HG03378 (cell line): ENCODE measurements at regions not wholly inside any gene's neighbourhood (a gene's known extent, or its start where the extent isn't known, plus 50 kb on each side); places are given as distances from the start of the nearest gene placed in this dataset.
"Not testable (repeated sequence)": the region's sequence is repeated elsewhere in the genome, so short reads cannot be mapped to it uniquely, and the experiment has no call there.

Experiments
- ATAC-seq: cut with Tn5 transposase; IDR thresholded peaks from one replicate; pipeline ENCODE4 v1.9.1; 2021; ENCODE audit warnings: mild to moderate bottlenecking, moderate library complexity; ENCODE audit not compliant: unreplicated experiment

DNA sequence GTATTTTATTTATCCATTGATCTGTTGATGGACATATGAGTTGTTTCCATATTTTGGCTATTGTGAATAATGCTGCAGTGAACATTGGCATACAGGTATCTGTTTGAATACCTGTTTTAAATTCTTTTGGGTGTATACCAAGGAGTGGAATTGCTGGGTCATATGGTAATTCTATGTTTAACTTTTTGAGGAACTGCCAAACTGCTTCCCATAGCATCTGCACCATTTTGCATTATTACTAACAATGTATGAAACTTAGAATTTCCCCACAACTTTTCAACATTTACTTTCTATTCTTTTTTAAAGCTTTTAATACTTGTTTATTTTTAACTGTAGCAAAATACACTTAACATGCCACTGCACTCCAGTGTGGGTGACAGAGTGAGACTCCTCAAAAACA, 57.0 kb upstream of the MSN start:
- no peak for ATAC-seq

DNA sequence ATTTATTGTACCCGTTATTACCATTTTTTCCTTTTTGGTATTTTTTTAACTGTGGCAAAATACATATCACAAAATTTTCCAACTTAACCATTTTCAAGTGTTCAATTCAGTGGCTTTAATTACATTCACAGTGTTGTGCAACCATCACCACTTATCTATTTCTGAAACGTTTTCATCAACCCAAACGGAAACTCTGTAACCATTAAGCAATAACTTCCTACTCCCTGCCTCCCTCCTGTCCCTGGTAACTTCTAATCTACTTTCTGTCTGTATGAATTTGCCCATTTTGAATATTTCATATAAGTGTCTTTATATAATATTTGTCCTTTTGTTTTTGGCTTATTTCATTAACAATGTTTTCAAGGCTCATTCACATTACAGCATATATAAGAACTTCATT, 57.4 kb upstream of the MSN start:
- ATAC-seq, result no peak

DNA sequence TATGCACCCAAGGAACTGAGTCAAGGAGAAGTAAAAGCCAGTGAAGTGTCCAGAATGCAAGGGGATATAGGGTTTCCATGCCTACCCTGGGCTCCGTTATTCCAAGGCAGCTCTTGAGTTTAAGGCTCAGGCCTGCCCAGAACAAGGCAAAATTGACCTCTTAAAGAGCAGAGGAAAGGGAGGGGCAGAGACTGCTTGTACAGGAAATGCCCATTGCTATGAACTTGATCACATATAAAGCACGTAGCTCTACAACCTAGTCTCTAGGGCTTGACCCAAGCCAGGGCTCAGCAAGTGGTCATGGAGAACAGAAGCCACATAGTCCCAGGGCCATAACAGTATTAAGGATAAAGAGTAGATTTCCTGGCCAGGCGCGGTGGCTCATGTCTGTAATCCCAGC, 58.2 kb upstream of the MSN start:
- ATAC-seq, result no peak

DNA sequence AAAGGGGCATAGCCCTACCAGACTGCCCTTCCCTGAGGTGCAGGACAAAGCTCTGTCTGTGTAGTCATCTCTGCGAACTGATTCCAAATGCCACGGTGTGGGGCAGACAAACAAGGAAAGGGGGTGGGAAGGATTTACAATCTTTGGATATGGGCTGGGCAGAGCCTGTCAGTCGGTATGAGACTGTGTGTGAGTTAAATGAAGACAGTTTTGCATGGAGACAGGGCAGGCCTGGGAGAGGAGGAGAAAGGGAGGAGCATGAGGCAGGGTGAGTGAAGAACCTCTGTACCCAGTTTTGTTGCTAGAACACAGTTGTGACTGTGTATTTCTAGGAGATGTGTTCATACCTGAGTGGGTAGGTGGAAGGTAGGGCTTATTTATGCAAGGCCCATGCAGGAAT, 59.4 kb upstream of the MSN start:
- no peak for ATAC-seq

DNA sequence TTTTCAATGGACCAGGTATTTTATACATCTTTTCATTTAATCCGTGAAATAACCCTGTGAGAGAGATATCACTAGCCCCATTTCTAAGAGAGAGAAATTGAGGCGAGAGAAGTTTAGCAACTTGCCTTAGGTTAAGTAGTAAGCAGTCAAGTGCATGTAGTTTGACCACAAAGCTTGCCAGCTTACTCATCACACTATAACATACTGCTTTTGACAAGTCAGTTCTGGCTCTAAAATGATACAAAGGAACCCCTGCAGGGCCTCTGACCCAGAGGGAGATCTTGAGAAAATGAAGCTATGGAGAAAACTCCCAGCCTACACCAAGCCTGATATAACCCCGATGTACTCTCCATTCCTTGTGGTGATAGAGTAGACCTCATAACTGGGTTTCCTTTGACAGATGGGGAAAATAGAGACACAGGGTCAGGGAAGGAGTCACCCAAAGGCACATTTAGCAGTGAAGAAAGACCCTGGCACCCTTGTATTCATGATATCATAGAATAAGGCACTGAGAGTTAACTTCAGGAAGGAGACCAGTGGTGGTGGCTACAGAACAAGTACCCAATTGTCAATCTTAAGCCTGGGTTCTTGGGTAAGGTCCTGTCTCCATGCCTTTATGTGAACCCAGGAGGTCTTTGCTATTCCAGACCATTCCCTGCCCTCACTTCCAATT, 60.2 kb upstream of the MSN start:
- ATAC-seq, result peak; percentile 83

DNA sequence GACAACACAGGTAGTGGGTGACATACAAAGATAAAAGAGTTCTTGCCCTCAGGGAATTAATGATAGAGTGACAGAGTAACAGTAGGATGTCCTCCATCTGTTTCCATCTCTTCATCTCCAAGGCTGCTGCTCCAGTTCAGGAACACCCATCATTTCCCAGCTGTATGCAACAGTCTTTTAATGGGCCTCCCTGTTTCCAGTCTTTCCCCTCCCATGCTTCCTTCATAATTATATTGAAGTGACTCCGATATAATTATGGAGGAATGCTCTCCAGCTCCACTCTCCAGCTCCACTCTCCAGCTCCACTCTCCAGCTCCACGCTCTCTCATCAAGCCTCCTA, 65.3 kb upstream of the MSN start:
- ATAC-seq, result no peak

DNA sequence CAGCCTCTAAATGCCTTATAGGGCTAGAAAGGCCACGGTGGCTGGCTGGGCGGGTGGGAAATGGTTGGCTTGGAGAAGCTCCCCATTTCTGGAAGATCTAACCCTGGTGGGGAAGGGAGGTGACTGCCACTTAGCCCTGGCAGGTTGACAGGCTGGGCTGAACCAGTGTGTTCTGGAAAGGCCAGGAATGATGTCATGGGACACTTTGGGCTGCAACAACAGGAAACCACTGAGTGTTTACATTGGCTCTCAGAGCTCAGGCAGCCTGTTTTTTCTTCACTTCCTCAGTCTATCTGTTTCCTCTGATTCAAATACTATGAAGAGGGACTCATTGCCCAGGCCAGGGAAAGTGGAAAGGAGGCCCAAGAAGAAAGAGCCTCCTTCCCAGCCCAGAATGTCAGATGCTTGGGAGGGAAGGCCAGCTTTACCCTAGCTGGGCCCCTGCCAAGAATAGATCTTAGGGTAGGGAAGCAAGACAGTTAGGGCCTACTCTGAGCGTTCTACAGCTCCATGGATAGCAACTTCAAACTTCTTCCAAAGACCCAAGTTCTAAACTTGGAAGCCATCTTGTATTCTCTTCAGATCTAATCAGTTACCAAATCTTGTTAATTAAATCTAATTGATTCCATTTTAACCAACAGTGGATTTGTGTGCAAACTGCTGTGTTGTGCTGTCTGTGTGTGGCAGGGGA, 65.8 kb upstream of the MSN start:
- no peak for ATAC-seq

DNA sequence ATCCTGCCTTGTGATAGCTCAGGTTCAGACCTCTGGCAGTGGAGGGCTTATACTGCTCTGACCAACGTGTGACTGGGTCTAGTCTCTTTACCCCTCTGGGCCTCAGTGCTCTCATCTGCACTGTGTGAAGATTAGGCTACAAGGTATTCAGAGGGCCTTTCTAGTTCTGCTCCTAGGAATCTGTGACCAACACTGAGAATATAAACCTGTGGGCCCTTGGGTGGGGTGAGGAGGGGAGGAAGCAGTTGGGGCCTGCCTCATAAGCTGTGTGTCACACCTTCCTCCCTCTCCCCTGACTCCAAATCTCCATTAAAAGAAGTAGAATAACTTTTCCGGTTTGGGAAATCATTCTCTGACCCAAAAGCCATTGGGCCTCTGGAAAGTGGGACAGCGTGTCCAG, 66.3 kb upstream of the MSN start:
- no peak for ATAC-seq

DNA sequence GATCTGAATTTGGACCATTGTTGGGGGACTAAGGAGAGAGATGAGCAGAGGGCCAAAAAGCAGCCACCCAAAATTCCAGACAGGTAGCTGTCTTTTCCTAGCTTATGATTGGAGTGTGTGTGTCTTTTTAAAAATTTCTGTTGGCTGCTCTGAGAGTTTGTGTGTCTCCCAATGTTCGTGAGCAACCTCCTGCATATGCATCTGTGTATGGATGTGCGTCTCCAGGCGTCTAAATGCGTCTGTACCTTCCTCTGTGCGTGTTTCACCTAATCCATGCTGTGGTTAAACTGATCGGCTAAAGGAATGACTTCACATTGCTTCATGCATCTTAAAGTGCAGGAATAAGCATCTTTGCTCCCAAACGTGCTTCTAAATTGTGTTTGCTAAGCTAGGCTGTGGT, 65.5 kb upstream of the LAS1L start:
- no peak for ATAC-seq

DNA sequence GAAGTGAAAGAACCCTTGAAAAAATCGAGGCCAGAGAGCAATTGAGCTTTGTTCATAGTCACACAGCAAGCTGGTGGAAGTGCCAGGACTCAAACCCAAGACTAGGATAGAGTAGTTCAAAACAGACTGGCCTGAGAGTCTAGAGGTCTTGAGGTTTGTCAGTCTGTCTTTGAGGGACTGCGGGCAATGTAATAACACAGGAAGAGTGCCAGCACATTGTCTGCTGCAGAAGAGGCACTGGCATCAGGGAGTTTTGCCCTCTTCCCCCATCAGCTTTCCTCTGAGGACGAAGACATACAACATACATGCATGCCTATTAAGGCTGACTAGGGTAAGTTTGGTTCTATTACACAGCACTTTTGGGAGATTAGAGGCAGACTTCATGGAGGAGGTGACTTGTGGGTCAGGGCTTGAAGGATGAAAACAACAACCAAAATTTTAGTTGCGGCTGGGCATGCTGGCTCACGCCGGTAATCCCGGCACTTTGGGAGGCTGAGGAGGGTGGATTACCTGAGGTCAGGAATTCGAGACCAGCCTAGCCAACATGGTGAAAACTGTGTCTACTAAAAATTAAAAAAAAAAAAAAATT, 64.1 kb upstream of the LAS1L start:
- no peak for ATAC-seq

DNA sequence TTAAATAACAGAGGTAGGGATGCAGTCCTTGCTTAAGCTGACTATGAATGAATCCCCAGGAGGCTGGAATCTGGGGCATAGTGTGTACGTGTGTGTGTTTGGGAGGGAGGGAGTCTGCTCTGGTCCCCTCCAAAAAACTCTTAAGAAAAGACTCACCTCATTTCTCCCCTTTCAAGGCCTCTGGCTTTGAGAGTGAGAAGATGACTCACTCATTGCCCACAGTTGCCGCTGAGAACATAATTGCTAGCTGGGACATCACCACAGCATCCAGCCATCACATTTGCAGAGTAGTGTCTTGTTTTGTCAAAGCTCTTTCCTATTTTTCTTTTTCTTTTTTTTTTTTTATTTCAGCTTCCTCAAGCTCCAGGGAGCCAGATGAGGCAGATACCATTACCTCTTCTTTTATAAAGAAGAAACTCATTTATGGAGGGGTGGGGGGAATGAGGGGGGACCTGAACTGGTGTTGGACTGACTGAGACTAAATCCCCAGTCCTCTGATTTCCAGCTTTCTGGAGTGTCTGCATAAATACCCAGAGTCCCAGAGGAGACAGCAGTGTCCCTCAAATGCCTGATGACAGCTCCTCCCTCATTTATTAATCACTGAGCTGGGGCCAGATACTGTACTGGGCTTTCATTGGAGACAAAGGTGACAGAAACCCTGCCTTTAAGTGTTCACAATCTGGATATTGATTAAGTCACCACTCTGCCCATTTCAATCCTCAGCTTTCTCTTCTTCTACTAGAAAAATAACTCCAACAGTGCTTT, 61.9 kb upstream of the LAS1L start:
- ATAC-seq, result peak; percentile 63

DNA sequence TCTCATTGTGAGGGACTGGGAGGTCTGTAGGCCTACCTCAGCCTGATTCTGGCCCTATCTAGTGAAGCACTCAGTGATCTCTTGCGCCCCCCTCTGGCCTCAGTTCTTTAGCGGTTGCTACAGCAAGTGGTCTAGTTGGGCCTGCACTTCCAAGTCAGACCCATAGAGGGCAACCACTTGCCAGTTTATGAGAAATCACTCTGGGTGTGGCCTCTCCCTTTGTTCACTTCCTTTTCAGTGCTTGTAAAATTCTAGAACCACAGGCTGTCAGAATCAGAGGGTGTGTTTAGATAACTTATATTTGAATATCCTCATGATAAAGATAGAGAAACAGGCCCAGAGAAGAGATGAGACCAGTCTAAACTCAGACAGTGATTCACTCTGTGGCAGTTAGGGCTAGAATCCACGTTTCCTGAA, 60.9 kb upstream of the LAS1L start:
- ATAC-seq, result peak; percentile 84

DNA sequence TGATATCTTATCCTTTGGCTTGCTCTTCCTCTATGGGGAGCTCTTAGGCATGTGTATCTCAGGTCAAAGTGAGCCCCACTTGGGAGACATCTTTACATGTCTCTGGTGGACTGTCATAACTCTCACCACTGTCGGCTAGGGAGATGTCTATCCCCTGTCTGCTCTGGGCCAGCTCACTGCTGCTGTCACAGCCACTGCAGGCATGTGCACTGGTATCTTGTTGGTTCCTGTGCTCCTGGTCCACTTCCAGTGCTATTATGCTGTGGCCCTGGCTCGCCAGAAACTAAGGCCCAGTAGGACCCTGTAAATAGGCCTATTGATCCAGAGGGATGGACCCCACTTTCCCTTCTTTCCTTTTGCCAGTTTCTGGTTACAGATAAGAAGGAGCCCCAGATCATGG, 56.6 kb upstream of the LAS1L start:
- no peak for ATAC-seq

DNA sequence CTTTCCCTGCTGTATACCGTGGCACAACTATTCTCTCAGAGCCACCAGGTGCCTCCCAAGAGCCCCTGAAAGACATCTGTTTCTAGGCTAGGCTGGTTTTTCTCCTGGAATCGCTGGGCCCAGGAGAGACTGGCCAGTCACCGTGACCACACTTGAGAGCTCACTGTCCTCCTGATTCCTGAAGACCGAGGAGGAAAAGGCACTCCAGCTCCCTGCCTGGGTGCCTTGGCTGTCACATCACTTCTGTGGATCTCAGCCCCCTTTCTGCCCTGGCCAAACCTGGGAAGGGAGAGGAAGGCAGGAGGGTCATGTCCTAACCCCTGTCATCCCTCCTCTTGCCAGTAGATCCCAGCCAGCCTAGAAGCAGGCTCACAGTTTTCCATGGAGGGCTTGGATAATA, 54.7 kb upstream of the LAS1L start:
- ATAC-seq, result no peak

DNA sequence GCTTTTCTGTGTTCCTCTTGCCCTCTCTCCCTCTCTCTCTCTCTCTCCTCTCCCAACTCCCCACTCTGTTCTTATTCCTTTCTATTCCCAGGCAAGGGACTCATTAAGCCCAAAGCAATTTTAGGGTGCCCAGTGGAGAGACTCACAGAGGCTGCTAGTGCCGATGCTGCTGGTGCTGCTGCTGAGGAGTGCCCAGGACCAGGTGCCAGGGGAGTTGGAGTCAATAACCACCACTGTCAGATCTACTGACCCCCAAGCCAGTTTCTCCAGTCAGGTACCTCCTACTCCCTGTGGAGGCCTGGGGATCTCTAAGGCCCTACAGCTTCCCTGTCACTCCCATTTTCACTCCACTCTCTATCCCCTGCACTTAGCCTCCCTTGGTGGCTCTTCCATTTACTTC, 54.2 kb upstream of the LAS1L start:
- no peak for ATAC-seq

DNA sequence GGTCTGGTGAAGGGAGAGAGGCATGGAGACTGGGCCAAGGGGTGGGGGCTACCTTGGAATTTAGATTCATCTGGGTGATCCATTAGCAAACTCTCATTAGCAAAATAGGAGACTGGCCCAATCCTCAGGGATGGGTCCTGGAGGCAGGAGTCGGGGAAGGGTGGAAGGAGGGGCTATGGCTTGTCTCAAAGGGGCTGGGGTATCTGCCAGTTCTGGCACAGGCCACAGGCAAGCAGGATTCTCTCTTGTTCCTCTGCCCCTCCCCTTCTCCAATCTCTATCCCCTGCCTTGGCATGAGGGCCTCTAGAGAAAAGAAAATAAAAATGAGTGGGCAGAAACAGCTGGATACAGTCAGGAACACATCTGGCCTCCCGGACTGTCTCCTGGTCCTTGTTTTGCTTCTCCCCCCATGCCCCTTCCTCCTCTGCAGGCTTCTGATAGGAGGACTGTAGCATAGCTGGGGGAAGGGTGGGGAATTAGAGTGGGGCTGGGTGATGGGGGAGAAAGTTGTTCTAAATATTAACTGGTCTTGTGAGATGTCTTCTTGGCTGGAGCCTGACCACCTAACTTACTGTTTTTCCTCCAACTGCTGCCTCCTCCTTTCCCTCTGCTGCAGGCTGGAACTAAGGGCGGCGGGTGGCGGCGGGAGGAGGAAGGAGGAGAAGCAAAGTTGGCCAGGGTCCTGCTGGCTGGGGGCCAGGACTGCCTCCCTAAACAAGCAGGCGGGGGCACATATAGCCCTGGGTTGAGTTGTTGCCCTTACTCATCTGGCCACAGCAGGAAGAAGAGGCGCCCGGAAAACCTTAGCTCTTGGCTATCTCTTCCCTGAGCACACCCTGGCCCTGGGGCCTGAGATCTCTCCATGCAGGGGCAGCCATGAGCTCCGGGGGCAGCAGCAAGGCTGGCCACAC, 53.3 kb upstream of the LAS1L start:
- ATAC-seq, result no peak

DNA sequence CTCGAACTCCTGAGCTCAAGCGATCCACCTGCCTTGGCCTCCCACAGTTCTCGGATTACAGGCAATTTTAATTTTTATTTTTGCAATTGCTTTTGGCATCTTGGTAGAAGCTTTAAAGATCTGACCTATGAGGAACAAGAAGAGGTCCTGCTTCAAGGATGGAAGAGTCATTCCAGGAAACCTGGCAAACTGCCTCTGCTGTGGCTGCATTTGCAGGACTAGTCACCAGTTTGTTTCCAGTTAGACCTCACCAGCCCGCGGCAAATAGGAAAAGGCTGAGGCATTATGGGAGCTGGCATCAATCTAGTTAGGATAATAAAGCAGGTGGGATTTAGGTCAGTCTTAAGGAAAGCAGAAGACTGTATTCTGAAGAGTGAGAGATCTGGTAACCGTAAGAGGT, 51.9 kb upstream of the LAS1L start:
- ATAC-seq, result no peak

DNA sequence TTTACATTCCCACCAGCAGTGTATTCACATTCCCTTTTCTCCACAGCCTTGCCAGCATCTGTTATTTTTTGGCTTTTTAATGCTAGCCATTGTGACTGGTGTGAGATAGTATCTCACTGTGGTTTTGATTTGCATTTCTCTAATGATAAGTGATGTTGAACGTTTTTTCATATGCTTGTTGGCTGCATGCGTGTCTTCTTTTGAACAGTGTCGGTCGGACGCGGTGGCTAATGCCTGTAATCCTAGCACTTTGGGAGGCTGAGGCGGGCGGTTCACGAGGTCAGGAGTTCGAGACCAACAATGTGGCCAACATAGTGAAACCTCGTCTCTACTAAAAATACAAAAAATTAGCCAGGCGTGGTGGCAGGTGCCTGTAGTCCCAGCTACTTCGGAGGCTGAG, 50.6 kb upstream of the LAS1L start:
- not testable (repeated sequence) for ATAC-seq
